ENCODE measurements at regions not wholly inside any gene's neighbourhood (a gene's known extent, or its start where the extent isn't known, plus 50 kb on each side); places are given as distances from the start of the nearest gene placed in this dataset.
A peak's percentile ranks its signal among the peaks of the same experiment; 100 is the strongest.

DNA sequence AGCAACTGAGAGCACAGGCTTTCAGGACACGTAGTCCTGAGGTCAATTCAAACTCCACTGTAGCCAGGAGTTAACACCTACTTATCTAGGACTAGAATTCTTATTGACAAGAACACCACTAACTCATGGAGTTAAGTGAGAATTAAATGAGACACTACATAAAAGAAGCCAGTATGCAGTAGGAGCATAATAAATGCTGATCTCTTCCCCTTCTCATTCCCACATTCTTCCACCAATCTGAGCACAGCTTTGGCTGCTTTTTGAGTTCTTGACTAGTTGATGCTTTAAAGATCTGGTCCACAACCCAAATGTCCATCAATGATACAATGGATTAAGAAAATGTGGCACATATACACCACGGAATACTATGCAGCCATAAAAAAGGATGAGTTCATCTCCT, 55.2 kb downstream of the TTC32 start:
- DNase-seq (ENCODE audit: low spot score): no peak

GRCh38 chr2:19846030-19846429, 55.8 kb downstream of the TTC32 start:
- DNase-seq (ENCODE audit: low spot score): no peak

DNA sequence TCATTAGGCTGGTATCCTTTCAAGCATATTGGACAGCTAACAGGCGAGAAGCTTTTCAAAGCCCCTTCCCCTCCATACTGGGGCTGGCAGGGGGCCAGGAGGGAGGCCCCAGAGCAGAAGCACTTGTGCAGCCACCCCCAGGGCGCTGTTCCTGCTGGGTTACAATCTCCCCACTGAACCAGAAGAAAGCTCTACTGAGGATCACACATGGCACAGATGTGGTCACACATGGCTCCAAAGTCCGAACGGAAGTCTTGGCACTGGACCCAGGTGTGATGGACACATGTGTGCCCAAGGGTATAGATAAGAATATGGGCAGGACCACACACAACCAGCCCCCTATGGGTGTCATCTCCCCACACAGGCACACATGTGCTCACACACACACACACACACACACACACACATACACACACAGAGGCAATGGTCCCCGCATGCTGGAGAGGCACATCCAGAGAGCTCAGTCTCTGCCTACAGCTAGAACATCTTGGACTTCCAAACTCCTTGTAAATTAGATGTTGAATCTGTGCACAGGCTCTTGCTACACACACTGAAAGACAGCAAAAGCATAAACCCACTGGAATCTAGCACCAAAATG, 56.4 kb downstream of the TTC32 start:
- no peak for DNase-seq (ENCODE audit: low spot score)

- DNase-seq (ENCODE audit: low spot score): no peak
These were observed 57.0 kb downstream of the TTC32 start for GRCh38 chr2:19844750-19845149.

DNA sequence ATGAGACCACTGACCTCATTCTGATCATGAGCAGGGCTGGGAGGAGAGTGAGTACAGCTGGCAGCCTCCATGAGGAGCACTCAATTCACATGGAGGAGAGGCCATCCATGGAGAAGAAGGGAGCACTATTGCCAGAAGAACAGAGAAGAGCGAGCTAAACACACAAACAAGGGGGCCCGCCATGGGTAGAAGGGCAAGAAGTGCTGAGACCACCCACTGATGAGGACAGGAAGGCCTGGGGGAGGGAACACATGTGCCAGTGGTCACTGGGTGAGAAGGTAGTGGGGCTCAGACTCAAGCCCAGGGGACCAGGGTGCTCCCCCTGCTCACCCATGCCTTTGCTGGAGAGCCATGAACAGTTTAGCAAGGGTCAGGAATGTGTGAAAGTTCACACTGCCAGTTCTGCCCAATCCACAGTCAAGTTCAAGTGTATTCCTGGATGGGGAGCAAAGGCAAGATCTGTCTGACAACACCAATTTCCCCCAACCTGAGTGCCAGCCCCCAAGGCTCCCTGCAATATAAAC, 57.7 kb downstream of the TTC32 start:
- DNase-seq (ENCODE audit: low spot score): no peak

GRCh38 chr2:19841918-19842693, 59.7 kb downstream of the TTC32 start:
- DNase-seq (ENCODE audit: low spot score): no peak

DNA sequence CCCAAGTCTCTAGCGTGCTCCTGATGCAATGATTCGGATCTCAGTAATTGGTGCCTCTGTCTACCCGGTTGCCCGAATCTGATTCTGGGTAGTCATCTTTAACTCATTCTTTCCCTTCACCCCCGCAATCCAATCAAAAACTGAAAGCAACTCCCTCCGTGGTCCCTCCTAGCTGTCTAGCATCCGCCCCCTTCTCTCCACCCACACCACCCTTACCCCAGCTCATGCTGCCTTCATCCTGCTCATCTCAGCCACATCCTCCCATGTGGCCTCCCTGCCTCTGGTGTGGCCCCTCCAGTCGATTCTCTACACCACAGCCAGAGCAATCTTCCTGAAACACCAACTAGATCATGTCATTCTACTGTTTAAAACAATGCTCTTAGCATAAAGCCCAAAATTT, 62.3 kb downstream of the TTC32 start:
- DNase-seq (ENCODE audit: low spot score): no peak

- DNase-seq (ENCODE audit: low spot score): no peak
These were observed 63.2 kb downstream of the TTC32 start for GRCh38 chr2:19838616-19839015.

GRCh38 chr2:19837235-19837766, 64.5 kb downstream of the TTC32 start:
- no peak for DNase-seq (ENCODE audit: low spot score)

GRCh38 chr2:19835781-19836281, 66.0 kb downstream of the TTC32 start:
- peak; percentile 74 for DNase-seq (ENCODE audit: low spot score)

DNA sequence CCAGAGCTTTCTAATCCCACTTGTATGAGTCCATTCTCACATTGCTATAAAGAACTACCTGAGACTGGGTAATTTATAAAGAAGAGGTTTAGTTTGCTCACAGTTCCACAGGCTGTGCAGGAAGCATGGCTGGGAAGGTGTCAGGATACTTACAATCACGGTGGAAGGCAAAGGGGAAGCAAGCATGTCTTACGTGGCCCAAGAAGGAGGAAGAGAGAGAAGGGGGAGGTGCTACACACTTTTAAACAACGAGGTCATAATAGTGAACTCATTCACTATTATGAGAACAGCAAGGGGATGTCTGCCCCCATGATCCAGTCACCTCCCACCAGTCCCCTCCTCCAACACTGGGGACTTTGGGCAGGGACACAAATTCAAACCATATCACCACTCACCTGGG, 67.8 kb downstream of the TTC32 start:
- no peak for DNase-seq (ENCODE audit: low spot score)

- DNase-seq (ENCODE audit: low spot score): no peak
These were observed 72.1 kb downstream of the TTC32 start for GRCh38 chr2:19829672-19830071.

DNA sequence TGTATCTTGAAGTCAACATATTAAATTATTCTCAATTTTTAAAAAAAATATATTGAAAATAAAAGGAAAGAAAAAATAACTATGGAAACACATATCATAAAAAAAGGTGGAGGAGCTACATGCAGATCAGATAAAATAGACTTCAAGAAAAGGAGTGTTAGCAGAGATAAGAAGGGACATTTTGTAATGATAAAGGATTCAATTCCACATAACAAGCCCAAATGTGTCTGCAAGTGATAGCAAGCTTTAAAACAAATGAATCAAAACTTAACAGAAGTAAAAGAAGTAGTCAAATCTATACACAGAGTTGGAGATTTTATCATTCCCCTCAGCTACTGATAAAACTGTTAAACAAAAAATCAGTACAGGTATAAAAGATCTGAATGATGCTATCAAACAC, 74.9 kb downstream of the TTC32 start:
- DNase-seq (ENCODE audit: low spot score): no peak

- DNase-seq (ENCODE audit: low spot score): no peak
These were observed 78.3 kb downstream of the TTC32 start for GRCh38 chr2:19823507-19823906.

DNA sequence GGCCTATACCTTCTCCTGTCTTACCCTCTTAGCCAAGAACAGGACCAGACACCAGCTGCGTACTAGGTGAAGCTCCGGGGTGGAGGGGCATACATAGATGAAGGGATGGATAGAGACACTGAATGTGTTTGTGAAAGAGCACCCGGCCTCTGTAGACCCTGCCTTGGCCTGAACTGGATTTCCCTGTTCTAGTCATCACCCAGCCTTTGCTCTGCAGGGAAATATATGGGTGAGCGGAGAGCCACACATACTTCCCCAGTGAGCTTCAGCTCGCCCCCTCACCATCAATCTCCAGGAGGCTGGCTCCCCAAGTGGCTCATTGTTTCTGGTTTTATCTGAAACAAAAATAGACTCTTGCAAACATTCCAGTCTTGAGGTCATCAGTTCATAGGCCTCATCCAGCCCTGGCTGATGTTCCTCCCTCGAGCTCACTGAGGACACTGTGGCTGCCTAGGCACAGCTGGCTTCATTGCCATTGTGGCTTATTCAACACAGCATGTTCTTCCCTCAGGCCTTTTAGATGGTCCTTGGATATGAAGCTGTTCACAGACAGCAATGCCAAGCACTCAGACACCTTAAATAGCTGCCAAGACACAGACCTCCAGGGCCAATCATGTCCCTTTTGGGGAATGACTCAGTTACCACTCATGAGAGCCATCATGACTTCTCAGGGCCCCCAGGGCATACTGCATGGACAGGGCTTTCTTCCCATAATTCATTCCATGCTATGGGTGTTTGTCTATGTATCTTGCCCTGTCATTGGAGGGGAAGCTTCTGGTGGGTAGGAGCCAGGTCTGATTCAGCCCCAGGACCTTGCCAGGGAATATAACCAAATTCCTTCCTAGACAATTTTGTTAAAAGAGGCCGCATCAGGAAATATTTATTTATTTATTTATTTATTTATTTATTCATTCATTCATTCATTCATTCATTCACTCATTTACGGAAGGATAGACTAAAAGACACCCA, 82.4 kb downstream of the TTC32 start:
- DNase-seq (ENCODE audit: low spot score): peak; percentile 74

GRCh38 chr2:19818543-19818942, 83.2 kb downstream of the TTC32 start:
- DNase-seq (ENCODE audit: low spot score): no peak

GRCh38 chr2:19818039-19818438, 83.7 kb downstream of the TTC32 start:
- DNase-seq (ENCODE audit: low spot score): no peak

DNA sequence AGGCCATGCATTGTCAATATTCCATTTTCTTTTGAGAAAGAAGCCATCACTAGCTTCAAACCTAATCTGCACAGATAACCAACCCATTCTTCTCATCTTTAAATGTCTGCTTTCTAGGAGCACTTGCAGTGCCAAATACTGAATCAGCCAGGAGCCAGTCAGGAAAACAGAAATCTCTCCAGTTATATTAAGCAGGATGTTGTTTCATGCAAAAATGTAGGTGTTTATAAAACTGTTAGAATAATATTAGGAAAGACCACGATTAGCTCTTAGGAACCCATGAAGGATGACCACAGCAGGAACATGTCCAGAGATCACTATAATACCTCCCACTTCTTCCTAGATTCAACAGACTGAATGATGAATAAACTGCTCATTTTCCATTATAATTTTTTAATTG, 86.0 kb downstream of the TTC32 start:
- no peak for DNase-seq (ENCODE audit: low spot score)

DNA sequence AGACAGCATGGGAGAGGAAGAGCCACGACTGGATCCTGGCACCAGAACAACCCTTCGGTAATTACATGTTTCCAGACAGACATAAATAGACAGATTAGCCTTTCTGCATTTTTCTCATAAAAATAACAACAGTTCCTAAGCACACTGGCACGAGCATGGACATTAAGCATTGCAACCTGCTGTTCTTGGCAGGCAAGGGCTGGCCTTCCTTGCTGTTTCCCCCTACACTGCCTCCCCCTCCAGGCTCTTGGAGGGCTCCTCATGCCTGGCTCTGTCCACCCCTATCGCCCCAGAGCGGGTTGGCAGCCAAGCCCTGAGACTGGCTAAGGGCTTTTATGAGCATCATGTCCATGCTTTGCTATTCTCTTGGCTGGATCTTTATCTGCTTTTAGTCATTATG, 89.6 kb downstream of the TTC32 start:
- DNase-seq (ENCODE audit: low spot score): no peak

- DNase-seq (ENCODE audit: low spot score): no peak
These were observed 90.6 kb downstream of the TTC32 start for GRCh38 chr2:19811186-19811585.

DNA sequence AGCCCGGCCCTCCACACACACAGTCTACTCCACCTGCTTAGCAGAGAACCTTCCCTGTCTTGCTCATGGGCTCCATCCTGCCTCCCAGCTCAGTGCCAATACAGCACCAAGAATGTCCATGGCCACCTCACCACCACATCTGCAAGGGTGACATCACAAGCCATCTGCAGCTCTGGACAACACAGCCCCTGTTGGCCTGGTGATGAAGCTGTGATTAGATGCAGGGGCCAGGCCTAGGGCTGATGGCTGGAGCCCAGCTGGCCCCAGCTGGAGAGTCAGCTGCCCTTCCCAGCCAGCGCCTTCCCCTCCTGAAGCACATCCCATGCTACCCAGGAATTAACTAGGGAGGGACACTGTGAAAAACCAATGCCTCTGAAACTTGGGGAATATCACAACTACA, 91.1 kb downstream of the TTC32 start:
- peak; percentile 27 for DNase-seq (ENCODE audit: low spot score)

GRCh38 chr2:19810148-19810547, 91.6 kb downstream of the TTC32 start:
- no peak for DNase-seq (ENCODE audit: low spot score)
